Ramos (cell line): ENCODE measurements at regions not wholly inside any gene's neighbourhood (a gene's known extent, or its start where the extent isn't known, plus 50 kb on each side); places are given as distances from the start of the nearest gene placed in this dataset.
"Not testable (repeated sequence)": the region's sequence is repeated elsewhere in the genome, so short reads cannot be mapped to it uniquely, and the experiment has no call there.

ENCODE experiments used
- in situ Hi-C: fragments of 300-500 bp; cut with MboI; formaldehyde crosslinking; loops from one replicate; pipeline ENCODE4 v1.14.3; 2022; ENCODE audit warnings: low sequenced_read_pairs; ENCODE audit not compliant: unreplicated experiment

DNA sequence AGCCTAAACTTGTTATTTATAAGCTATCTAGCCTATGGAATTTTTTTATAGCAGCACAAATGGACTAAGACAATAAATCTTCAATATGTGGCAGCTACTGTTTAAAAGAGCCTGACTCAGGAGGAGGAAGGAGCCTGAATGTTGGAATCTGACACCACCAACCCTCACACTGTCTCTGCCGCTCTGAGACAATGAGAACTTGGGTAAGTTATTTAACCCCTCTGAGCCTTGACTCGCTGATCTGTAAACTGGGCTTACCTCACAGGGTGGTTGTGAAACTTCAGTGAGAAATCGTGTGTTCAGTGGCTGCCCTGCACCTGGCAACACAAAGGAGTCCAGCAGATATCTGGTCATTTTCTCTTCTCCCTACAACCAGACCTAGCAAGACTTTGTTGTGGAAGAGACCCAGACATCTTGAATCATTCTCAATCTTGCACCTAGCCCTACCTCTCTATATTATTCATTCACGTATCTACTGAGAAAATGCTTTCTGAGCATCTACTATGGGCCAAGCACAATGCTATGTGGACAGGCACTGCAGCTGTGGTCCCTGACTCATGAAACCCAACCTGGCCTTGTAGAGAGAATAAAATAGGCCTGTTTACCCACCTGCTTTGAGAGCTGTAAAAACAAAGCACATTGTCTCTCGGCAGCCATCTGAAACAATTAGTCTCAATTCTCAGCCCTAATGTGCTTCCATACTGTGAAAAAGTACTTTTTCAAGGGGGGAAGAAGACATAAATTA, 81.9 kb upstream of the SLC25A36 start:
- in situ Hi-C loops: loop anchor here (25.0 kb wide), 4 partner anchors 572 to 1422 kb away; partner anchors contain the start of gene CLSTN2

DNA sequence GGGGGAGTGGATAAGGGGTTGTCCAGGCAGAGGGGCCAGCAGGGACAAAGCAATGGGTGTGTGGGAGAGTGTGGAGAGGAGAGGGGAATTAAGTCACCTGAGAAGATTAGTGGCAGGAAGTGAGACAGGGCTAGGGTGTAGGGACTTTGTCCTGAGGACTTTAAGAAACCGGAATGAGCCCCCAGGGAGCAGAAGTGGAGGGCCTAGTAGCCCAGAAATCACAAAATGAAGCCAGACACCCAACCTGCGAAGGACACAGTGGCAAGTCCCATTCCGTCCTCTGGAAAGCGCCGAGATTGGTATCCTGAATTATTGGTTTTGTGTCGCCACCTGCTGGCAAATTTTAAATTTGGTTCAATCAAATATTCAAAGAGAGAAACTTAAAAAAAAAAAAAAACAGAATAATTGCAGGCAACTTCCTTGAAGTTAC, 78.0 kb upstream of the SLC25A36 start:
- in situ Hi-C loops: loop anchor here (25.0 kb wide), 4 partner anchors 576 to 1426 kb away; partner anchors contain the start of gene CLSTN2

DNA sequence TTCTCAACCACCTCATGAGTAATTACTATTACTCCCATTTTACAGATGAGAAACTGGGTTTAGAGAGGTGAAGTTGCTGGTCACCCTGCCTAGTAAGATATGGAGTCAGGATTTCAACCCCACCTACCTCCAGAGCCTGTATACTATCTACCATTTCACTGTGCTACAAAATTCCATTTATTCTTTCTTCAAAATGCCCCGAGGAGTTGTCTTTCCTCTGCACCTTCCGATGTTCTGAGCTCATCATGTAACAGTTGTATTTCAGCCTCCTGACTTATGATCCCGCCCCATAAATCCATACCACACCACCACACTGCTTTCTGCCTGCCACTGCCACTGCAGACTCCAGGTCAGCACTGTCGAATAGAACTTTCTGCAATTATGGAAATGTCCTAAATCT, 71.3 kb upstream of the SLC25A36 start:
- in situ Hi-C loops: loop anchor here (25.0 kb wide), 4 partner anchors 583 to 1433 kb away; partner anchors contain the start of gene CLSTN2

DNA sequence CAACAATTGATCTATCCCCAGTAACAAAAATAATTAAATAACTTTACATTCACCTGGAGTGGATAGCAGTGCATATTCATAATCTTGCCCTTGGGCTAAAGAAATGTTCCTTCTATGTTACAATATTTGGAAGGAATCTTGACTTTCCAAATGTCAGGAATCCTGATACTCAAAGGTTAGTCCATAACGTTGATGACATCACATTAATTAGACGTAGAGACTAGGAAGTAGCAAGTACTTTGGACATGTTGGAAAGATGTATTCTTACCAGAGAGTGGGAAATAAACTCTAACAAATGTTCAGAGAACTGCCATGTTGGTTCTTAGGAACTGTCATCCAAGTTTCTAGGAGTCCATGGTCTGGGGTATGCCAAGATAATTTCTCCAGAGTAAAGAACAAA, 70.6 kb upstream of the SLC25A36 start:
- in situ Hi-C loops: loop anchor here (25.0 kb wide), 4 partner anchors 584 to 1434 kb away; partner anchors contain the start of gene CLSTN2

DNA sequence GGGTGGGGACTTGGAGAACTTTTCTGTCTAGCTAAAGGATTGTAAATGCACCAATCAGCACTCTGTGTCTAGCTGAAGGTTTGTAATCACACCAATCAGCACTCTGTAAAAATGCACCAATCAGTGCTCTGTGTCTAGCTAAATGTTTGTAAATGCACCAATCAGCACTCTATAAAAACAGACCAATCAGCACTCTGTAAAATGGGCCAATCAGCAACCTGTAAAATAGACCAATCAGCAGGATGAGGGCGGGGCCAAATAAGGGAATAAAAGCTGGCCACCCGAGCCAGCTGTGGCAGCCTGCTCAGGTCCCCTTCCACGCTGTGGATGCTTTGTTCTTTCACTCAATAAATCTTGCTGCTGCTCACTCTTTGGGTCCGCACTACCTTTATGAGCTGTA, 69.5 kb upstream of the SLC25A36 start:
- in situ Hi-C loops: loop anchor here (25.0 kb wide), 4 partner anchors 585 to 1435 kb away; partner anchors contain the start of gene CLSTN2

DNA sequence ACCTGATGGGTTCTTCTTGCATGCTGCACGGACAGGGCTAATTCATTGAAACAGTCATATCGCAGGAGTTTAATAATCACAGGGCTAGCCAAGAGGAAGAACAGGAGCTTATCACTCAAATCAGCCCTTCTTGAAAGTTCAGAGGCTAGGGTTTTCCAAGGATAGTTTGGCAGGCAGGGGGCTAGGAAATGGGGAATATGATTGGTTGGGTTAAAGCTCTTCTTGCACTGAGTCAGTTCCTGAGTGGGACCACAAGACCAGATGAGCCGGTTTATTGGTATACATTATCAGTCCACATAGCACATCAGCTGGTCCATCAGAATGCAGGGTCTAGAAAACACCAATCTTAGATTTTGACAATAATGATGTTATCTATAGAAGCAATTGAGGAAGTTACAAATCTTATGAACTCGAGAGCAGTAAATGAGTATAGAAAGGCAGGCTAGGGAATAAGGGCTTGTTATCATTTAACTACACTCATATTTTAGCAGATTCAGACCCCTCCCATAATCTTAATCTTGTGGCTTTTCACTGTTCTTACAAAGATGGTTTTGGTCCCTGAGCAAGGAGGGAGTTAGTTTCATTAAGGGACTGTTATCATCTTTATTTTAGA, 58.1 kb upstream of the SLC25A36 start:
- in situ Hi-C loops: no loop called here

DNA sequence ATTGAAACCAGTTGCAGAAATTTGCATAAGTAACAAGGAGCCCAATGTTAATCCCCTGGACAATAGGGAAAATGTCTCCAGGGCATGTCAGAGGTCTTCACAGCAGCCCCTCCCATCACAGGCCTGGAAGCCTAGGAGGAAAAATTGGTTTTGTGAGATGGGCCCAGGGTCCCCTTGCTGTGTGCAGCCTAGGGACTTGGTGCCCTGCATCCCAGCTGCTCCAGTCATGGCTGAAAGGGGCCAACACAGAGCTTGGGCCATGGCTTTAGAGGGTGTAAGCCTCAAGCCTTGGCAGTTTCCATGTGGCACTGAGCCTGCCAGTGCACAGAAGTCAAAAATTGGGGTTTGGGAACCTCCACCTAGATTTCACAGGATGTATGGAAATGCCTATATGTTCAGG, 55.9 kb upstream of the SLC25A36 start:
- in situ Hi-C loops: not testable (repeated sequence)
